ENCODE measurements at regions not wholly inside any gene's neighbourhood (a gene's known extent, or its start where the extent isn't known, plus 50 kb on each side); places are given as distances from the start of the nearest gene placed in this dataset.

DNA sequence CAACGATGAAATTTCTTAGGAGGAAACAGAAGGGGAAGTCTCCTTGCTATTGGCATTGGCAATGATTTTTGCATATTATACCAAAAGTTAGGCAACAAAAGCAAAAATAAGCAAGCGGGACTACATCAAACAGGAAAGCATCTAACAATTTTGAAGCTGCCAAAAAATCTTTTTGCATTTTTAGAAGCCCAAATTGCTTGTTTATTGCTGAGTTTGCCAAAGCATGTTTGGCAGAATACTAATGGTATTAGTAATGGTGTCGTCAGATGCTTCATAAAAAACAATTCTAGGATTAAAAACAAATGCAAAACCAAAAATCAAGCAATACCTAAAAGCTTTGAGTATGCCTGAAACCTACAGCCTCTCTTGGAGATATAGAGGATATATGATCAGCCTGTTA is 80.0 kb downstream of the GALR1 start:
- Histone ChIP-seq H3K9me3 (no peaks in the 10 kb centered on the region), H3K27ac (no peak overlapping the region), H3K36me3 (no peaks in the 10 kb centered on the region), H3K4me1 (no peaks in the 10 kb centered on the region), H3K4me3 (no peak overlapping the region), H3K27me3 (no peaks in the 10 kb centered on the region)
- intact Hi-C loops (cut with DNase I) = no loop called here
- TF ChIP-seq POLR2A (IDR thresholded peaks at IDR 0.05) (no peak), POLR2AphosphoS5 (IDR thresholded peaks at IDR 0.05; ENCODE audit: insufficient read depth in 1 of 2, low read depth in 1 of 2) (no peak)
- TF ChIP-seq, protein P1, sequence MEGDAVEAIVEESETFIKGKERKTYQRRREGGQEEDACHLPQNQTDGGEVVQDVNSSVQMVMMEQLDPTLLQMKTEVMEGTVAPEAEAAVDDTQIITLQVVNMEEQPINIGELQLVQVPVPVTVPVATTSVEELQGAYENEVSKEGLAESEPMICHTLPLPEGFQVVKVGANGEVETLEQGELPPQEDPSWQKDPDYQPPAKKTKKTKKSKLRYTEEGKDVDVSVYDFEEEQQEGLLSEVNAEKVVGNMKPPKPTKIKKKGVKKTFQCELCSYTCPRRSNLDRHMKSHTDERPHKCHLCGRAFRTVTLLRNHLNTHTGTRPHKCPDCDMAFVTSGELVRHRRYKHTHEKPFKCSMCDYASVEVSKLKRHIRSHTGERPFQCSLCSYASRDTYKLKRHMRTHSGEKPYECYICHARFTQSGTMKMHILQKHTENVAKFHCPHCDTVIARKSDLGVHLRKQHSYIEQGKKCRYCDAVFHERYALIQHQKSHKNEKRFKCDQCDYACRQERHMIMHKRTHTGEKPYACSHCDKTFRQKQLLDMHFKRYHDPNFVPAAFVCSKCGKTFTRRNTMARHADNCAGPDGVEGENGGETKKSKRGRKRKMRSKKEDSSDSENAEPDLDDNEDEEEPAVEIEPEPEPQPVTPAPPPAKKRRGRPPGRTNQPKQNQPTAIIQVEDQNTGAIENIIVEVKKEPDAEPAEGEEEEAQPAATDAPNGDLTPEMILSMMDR (IDR thresholded peaks at IDR 0.05) = no peak
- no peak for DNase-seq (ENCODE audit: extremely low spot score in 2 of 2)

DNA sequence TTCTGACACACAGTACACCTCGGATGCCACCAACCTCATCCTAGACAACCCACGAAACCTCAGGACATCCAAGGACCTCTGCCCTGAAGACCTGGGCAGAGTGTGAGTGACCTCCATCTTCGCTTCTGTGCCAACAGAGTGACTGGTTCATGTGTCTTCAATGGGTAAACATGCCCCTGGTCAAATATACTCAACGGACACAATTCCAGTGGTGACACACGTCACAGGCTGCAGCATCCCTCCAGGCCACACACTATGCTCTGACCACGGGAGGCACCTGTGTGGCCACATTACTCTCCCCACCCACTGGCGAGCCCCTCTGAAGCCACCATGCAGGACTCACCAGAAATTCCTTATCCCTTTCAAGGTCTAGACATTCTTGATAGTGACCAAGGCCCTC is 85.2 kb downstream of the GALR1 start:
- intact Hi-C loops (cut with DNase I) = no loop called here
- Histone ChIP-seq H3K27ac (no peak overlapping the region), H3K4me3 (no peak overlapping the region)

DNA sequence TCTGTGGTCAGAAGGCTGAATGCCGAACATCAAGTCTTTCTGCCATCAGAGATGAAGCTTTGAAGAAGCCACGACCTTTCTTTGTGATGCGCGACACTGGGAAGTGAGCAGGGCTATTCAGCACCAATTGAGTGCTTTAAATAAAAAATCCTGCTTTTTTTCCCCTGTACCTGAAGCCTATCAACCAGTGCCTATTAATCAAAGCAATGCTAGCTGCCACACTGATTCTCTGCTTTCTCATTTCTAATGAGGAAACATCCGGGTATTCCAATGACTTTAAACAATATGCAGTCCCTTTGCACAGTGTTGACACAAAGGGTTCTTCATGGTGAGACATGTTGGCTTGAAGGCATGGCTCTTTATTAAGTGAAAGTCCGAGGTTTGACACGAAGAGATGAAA is 88.0 kb downstream of the GALR1 start:
- TF ChIP-seq POLR2AphosphoS5 (IDR thresholded peaks at IDR 0.05; ENCODE audit: insufficient read depth in 1 of 2, low read depth in 1 of 2) (no peak), POLR2A (IDR thresholded peaks at IDR 0.05) (no peak)
- TF ChIP-seq, protein P1 (IDR thresholded peaks at IDR 0.05) = no peak
- H3K4me1 ChIP-seq = no peaks in the 10 kb centered on the region
- intact Hi-C loops (cut with DNase I) = no loop called here
- no peak for DNase-seq (ENCODE audit: extremely low spot score in 2 of 2)
- no peak overlapping the region for H3K27ac ChIP-seq
- H3K36me3 ChIP-seq = no peaks in the 10 kb centered on the region
- no peak overlapping the region for H3K4me3 ChIP-seq
- no peaks in the 10 kb centered on the region for H3K27me3 ChIP-seq
- no peaks in the 10 kb centered on the region for H3K9me3 ChIP-seq

More for the DNA sequence above, 85.2 kb downstream of the GALR1 start:
- H3K9me3 ChIP-seq = no peaks in the 10 kb centered on the region
- no peaks in the 10 kb centered on the region for H3K27me3 ChIP-seq
- no peak for TF ChIP-seq POLR2AphosphoS5 (IDR thresholded peaks at IDR 0.05; ENCODE audit: insufficient read depth in 1 of 2, low read depth in 1 of 2)
- TF ChIP-seq, protein P1 (IDR thresholded peaks at IDR 0.05) = no peak
- TF ChIP-seq POLR2A (IDR thresholded peaks at IDR 0.05) = no peak
- no peaks in the 10 kb centered on the region for H3K36me3 ChIP-seq
- no peaks in the 10 kb centered on the region for H3K4me1 ChIP-seq
- DNase-seq (ENCODE audit: extremely low spot score in 2 of 2) = no peak

DNA sequence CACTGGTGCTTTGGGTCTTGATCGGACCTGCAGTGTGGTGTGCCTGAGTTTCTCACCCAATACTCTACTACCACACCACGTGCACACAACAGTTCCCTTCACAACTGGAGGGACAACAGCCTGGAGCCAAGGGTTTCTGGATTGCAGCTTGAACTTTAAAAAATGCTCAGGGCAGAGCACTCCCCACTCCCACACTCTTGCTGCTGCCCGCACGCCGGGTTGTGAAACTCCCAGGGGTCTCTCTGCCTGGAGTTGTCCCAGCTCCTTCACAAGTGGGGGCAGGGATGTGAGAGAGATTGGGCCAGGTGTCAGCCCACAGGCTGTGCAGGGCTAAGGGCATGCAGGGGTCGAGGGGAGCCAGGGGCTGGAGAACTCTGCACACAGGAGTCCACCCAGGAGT is 89.4 kb downstream of the GALR1 start:
- intact Hi-C loops (cut with DNase I) = no loop called here
- Histone ChIP-seq H3K4me3 (no peak overlapping the region), H3K36me3 (no peaks in the 10 kb centered on the region), H3K4me1 (no peaks in the 10 kb centered on the region), H3K27me3 (no peaks in the 10 kb centered on the region), H3K27ac (no peak overlapping the region), H3K9me3 (no peaks in the 10 kb centered on the region)
- TF ChIP-seq, protein P1 (IDR thresholded peaks at IDR 0.05) = no peak
- TF ChIP-seq POLR2AphosphoS5 (IDR thresholded peaks at IDR 0.05; ENCODE audit: insufficient read depth in 1 of 2, low read depth in 1 of 2) (no peak), POLR2A (IDR thresholded peaks at IDR 0.05) (no peak)
- DNase-seq (ENCODE audit: extremely low spot score in 2 of 2) = no peak

DNA sequence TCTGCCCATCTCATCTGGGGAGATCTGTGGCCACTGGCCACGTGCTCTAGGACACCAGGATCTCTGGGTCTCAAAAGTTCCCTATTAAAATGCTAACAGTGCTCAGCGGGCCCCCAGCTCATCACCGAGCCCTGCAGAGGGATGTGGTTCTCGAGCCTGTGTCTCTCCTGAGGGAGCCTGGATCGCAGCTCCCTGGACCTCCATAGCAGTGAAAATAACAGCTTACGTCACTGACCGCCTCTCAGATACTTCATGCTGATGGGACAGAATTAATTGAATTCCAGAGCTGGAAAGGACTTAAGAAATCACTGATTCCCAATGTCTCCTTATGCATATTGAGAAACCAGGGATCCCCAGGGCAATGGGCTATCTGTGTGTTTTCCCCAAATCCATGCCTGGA is 90.0 kb downstream of the GALR1 start:
- Histone ChIP-seq H3K27ac (no peak overlapping the region), H3K4me3 (no peak overlapping the region), H3K9me3 (no peaks in the 10 kb centered on the region), H3K4me1 (no peaks in the 10 kb centered on the region), H3K36me3 (no peaks in the 10 kb centered on the region), H3K27me3 (no peaks in the 10 kb centered on the region)
- intact Hi-C loops (cut with DNase I) = no loop called here
- TF ChIP-seq, protein P1 (IDR thresholded peaks at IDR 0.05) = no peak
- TF ChIP-seq POLR2AphosphoS5 (IDR thresholded peaks at IDR 0.05; ENCODE audit: insufficient read depth in 1 of 2, low read depth in 1 of 2) (no peak), POLR2A (IDR thresholded peaks at IDR 0.05) (no peak)
- no peak for DNase-seq (ENCODE audit: extremely low spot score in 2 of 2)

Data from vagina (tissue), 2 donors.